DMS53 treated with DMSO at 0.1 percent for 48 hours (cell line): ENCODE measurements at regions not wholly inside any gene's neighbourhood (a gene's known extent, or its start where the extent isn't known, plus 50 kb on each side); places are given as distances from the start of the nearest gene placed in this dataset.
"Not testable (repeated sequence)": the region's sequence is repeated elsewhere in the genome, so short reads cannot be mapped to it uniquely, and the experiment has no call there.

Source experiments
- DNase-seq: peaks from one replicate; lab custom pipeline; 2025; ENCODE audit not compliant: unreplicated experiment; lab: John Stamatoyannopoulos, UW

GRCh38 chr17:13154398-13154797 is 136.6 kb upstream of the ELAC2 start:
- no peak for DNase-seq

GRCh38 chr17:13153036-13153435 is 135.2 kb upstream of the ELAC2 start:
- no peak for DNase-seq

GRCh38 chr17:13152501-13152900 is 134.7 kb upstream of the ELAC2 start:
- no peak for DNase-seq

- not testable (repeated sequence) for DNase-seq
Observed at GRCh38 chr17:13150738-13151137, 132.9 kb upstream of the ELAC2 start.

GRCh38 chr17:13143001-13143400 is 125.2 kb upstream of the ELAC2 start:
- DNase-seq = no peak

- no peak for DNase-seq
Observed at GRCh38 chr17:13140750-13141149, 122.9 kb upstream of the ELAC2 start.

- DNase-seq = no peak
Observed at GRCh38 chr17:13135506-13135905, 117.7 kb upstream of the ELAC2 start.

GRCh38 chr17:13134076-13134475 is 116.2 kb upstream of the ELAC2 start:
- DNase-seq = no peak

GRCh38 chr17:13131225-13131624 is 113.4 kb upstream of the ELAC2 start:
- no peak for DNase-seq

GRCh38 chr17:13129356-13129755 is 111.5 kb upstream of the ELAC2 start:
- no peak for DNase-seq

GRCh38 chr17:13128676-13129075 is 110.8 kb upstream of the ELAC2 start:
- no peak for DNase-seq

- DNase-seq = no peak
Observed at GRCh38 chr17:13127921-13128602, 110.2 kb upstream of the ELAC2 start.

GRCh38 chr17:13120864-13121263 is 103.0 kb upstream of the ELAC2 start:
- DNase-seq = no peak

GRCh38 chr17:13118311-13118710 is 100.5 kb upstream of the ELAC2 start:
- DNase-seq = no peak

GRCh38 chr17:13117616-13118015 is 99.8 kb upstream of the ELAC2 start:
- no peak for DNase-seq

- DNase-seq = no peak
Observed at GRCh38 chr17:13114601-13115031, 96.8 kb upstream of the ELAC2 start.

GRCh38 chr17:13113821-13114525 is 96.1 kb upstream of the ELAC2 start:
- DNase-seq = no peak

- no peak for DNase-seq
Observed at GRCh38 chr17:13107676-13108235, 89.9 kb upstream of the ELAC2 start.

GRCh38 chr17:13106171-13106570 is 88.3 kb upstream of the ELAC2 start:
- DNase-seq = no peak

- DNase-seq = no peak
Observed at GRCh38 chr17:13104576-13104975, 86.7 kb upstream of the ELAC2 start.

GRCh38 chr17:13102477-13102876 is 84.7 kb upstream of the ELAC2 start:
- DNase-seq = no peak

- no peak for DNase-seq
Observed at GRCh38 chr17:13099926-13100325, 82.1 kb upstream of the ELAC2 start.
